Activated T-helper 1 cell treated with anti-CD3 and anti-CD28 coated beads, Interleukin-2, amount 50 U/mL, for 16 hours (primary cell): ENCODE measurements at regions not wholly inside any gene's neighbourhood (a gene's known extent, or its start where the extent isn't known, plus 50 kb on each side); places are given as distances from the start of the nearest gene placed in this dataset.

Experiments used
- DNase-seq, 2 donors: peaks; one replicate each; pipeline ENCODE4 v3.0.0-alpha.2; 2020; ENCODE audit warnings: low read depth in 1 of 2, low spot score in 1 of 2

DNA sequence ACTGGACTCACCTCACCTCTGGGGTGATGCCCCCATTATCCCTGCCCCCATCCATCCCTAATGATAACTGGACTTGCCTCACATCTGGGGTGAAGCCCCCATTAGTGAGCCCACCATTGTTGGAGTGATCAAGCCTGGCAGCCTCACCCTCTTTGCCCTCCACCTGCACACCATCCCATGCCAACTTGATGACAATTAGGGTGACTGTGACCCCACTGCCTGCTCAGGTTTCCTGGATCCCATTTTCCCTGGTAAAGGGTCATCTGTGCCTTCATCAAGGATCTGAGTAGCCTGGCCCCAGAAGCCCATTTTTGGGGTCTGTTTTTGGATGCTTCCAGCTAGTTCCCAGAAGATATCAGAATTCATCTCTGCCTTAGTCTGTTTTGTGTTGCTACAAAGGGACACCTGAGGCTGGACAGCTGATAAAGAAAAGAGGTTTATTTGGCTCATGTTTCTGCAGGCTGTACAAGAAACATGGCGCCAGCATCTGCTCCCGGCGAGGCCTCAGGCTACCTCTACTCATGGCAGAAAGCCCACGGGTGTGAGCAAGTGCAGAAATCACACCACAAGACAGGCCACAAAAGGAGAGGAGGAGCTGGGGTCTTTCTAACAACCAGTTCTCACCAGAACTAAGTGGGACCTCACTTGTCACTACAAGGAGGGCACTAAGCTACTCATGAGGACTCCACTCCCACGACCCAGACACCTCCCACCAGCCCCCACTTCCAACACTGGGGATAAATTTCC, 196.4 kb upstream of the TWIST2 start:
- no peak for DNase-seq

DNA sequence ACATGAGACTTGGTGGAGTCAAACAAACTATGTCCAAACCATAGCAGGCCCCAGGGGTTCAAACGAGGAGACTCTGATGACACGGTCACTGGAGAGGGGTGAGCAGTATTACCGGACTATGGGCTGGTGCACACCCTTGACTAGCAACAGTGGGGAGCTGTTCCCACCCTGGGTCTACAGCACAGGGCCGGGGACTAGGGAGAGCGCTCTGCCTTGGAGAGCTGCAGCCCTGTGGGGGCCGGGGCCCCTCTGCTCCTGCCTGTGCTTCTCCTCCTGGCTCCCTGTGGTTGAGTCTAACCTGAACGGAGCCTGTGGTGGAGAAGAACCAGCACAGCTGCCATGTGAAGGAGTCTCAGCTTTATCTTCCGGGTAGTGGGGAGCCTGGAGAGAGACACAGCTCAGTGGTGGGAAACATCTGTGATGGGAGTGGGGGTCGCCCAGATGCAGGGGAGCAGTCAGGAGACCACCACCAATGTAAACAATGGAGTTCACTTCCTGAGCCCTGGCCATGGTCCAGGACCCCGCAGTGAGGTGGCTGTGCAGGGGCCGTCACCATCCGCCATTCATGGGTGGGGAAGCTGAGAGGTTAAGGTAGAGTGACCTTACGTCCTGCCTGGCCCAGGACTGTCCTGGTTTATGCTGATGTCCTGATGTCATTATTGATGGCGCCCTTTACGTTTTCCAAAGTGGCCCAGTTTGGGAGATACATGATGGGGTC, 195.7 kb upstream of the TWIST2 start:
- no peak for DNase-seq

DNA sequence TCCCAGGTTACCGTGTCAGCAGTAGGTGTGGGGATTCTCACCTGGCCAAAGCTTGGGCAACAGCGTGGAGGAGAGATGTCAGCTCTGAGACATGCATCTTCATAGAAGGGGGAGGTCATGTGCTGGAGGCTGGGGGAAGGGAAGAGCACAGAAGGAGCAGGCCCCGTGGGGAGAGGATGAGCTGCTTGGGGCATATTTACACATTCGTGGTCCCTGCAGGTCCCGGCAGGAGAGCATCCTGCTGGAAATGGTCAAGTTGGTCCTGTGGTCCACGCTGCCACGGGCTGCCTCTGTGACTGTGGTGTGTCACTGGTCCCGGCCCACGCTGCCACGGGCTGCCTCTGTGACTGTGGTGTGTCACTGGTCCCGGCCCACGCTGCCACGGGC, 195.1 kb upstream of the TWIST2 start:
- no peak for DNase-seq

DNA sequence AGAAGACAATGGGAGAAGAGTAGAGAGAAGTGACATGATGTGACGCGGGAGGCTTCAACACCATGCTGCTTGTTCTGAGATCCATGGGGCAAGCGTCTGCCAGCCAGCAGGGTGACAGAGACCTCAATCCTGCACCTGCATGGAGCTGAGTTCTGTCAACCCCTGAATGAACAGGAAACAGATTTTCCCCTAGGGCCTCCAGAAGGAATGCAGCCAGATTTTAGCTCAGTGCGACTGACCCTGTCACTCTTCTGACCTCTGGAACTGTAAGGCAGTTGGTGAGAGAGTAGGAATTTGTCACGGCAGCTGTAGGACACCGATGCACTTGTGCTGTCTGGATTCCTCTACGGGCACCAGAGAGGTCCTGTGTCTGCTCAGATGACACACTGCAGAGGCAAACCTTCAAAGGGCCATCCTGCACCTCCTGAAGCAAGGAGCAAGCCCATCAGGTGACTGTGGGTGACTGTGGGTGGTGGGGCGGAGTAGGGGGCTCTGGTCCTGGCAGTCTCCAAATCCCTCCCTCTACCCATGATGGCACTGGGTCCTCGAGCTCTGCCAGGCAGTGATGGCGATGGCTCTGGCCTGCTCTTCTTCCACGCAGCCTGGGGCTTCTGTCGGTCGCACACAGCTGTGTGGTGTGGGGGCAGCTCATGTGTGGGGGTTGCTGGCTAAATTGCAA, 194.3 kb upstream of the TWIST2 start:
- DNase-seq = no peak

DNA sequence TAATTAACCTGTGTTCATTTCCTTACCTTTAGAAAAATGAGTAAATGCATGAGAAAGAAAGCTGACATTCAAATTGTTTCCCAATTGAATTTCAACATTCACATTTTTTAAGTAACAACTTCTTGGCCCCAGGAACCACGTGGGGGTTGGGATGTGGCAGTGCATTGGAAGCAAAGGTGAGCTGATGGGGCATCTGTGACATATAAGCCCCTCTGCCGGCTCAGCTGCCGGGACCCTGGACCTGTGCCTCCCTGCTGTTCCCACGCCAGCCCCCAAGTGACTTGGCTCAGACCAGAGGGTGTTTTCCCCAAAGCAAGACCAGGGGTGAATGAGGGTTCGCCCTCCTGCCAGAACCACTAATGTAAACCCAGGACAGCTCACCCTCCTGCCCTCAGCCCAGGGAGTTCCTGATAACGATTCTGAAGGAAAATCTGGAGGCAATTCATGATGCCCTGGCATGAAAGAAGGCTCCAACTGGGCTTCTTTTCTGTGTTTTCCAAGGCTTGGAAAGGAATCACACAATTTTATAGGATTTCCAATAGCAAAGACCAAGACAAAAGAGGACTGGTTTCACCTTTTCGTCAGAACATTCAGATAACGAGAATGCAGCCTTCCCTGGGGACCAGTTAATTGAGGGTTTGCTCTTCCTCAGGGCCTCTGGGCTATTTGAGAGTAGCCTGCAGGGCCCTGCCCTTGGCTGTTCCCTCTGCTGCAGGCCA, 193.2 kb upstream of the TWIST2 start:
- DNase-seq = no peak

DNA sequence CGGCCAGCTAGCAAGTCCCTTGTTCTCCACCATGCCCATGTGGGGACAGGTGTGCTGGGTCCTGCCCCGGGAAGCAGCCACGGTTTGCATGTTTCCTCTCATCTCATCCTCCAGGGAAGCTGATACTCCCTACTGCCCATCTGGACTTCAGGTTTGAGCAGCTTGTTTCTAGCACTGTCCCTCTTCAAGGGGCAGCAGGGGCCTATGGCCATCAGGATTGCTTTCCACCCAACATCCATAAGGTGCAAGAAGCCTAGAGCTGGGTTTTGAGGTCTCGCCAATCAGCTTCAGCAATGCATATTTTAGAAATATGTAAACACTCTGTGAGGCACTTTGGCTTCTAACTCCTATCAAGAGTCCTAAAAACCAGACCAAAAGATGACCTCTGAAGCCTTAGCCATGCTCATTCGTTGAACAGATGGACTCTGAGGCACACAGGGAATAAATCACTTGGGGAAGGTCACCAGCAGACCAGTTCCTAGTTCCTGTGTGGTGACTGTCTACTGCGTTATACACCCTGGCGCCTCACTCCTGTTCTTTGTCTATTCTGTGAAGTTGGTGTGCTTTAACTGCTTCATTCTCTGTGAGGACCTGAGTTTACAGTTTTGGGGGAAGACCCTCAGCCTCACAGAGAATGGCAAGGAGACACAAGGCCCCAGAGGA, 192.6 kb upstream of the TWIST2 start:
- no peak for DNase-seq

DNA sequence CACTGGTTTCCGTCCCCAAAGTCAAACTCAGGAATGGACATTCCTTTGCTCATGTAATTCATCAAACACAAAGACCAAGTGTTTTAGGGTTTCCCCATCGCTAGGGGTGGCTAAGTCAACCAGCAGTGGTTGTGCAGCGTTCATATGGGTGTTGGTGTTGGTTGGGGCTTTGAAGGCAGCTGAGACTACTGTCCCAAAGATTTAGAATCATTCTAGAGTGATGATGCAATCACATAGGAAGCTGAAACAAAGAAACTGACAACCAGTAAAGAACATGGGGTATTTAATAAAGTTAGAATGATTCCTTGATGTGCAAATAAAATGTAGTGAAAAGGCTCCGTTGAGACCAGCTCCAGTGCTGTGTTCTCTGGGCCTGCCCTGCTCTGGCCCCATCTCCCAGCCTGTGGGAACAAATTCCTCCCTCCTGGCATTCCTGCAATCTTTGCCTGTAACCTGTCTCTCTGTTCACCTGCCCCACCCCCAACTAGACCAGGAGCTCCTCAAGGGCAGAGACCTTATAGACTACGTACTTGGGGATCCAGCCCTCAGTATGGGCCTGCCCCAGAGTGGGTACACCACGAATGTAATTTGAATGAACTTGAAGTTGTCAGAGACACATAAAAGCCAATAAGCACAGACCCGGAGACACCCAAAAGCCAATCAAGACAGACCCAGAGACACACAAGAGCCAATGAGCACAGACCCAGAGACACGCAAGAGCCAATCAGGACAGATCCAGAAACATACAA, 191.7 kb upstream of the TWIST2 start:
- no peak for DNase-seq

DNA sequence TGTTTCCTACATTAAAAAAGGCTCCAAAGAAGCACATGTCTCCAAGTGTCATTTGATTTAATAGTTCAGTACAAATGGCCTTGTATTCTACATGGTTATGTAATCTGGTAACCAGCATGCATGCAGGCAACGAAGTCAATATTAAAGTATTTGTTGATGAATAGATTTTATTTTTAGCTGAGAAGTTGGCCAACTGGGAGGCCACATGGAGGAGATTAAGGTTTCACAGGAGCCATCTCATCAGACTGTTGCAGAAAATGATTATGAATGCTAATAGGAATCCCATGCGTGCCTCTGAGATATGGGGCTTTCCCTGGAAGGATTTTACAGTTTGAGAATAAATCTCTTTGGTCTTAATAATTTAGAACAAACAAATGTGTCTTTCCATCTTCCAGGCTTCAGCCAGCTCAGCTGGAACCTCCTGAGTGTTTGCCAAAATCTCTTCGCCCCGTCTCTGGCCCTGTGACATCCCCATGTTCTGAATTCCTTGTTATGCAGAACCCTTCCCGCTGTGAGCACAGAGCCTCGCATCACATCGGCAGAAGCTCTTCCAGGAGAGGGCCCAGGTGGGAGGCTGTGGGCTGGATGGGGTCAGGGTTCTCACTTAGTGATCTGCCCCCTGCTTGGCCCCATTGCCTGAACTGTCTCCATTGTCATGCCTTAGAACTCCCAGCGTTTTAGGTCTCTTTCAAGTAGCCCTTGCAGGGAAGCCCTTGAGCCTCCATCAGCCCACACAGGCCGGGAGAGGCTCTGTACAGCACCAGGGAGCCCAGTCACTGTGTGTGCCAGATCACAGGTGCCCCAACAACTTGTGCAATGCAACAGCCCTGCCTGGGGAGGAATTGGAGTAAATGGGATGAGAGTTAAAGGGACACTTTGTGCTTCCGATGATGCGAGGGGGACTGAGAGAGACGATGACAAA, 190.5 kb upstream of the TWIST2 start:
- no peak for DNase-seq

DNA sequence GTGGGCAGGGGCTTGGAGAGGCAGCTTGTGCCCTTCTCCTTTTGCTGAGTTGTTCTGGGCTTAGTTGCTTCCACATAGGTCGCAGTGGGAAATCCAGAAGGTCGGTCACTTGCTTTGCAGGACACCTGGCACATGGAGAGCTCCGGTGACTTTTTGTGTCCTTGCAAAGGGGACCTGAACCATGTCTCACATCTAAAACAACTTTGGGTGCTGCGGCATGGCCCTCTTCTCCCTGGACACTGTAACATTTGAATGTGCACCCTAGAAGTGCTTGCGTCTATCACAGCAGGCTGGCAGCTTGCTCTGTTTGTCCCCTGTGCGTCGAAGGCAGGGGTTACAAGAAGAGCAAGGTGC, 189.9 kb upstream of the TWIST2 start:
- no peak for DNase-seq

DNA sequence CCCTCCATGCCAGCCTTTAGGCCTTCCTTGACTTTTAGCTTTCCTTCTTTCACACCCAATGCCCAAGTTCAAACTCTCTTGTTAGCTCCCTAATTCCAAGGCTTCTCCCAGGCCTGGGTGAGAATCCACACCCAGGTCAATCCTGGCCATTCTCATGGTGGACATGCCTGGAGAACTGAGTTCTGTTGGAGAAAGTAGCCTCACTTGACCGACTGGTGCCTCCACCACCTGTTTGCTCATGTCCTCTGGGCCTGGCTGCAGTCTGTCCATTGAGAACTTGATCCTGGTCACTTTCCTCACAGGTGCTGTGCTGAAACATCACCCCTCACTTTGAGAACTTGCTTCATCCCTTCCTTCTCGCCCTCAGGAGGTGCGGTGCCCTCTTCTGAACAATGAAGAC, 189.1 kb upstream of the TWIST2 start:
- no peak for DNase-seq

DNA sequence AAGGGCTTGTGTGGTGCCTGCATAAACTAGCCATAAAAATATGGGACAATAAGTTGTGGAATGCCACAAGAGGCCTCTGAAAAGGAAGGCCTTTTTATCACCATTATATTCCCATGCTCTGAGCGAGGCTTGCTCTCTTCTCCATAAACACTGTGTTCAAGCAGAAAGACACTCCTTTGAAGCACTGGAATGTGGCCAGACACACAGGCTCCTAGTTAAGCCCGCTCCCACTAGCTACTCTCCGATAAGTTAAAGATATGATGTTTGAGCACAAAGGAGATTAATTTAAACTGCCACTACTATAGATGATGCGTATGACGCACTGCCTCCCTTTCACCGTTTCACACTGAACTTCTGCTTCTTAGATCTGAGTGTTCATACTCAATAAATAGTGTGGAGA, 188.7 kb upstream of the TWIST2 start:
- DNase-seq = no peak

DNA sequence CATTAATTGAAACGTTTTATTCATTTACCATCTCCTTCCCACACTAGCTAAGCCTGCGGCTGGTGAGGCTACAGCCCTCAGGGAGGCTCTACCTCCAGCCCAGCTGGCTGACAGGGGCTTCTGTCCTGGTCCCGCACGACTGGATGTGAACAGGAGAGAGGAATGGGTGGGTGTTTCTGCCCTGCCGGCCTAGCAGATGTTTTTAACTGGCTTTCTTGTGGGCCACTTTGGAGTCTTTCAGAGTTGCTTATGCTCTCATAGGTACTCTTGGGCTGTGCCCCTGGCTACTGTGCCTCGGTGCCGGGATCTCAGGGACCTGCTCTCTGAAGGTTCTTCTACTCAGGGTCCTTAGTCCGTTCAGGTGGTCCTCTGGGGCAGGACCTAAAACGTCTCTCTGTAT, 184.3 kb upstream of the TWIST2 start:
- no peak for DNase-seq

DNA sequence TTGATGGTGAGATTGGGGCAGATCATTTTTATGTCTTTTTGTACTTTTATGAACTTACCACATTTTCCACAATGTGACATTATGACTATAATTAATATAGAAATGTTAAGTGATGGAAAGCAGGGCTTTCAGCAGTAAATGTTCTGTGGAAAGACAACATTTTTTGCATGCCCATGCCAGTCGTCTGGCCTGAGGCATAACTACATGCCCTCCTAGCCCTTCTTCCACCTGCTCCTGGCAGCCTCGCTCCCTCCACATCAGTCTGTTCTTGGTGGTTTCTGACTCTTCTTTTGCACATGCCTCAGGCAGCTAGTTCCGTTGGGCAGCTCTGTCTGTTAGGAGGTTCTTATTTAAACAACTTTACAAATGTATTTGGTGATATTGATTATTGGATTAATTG, 182.0 kb upstream of the TWIST2 start:
- DNase-seq = no peak

DNA sequence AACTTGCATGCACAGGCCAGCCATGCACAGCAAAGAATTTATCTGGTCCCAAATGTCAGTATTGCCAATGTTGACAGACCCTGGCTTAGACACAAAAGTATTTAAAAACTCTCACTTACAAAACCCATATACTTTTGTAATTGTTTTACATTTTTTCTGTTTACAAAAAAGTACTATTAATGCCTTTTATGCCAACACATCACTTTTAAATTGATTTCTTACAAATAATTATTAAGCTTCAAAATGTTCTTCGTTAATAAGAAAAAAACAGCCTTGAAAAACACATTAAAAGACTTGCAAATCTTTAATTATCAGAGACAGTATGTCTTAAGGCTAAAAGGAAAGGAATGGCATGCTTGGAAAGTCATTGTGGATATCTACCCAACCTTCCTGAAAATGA, 181.3 kb upstream of the TWIST2 start:
- DNase-seq = no peak

DNA sequence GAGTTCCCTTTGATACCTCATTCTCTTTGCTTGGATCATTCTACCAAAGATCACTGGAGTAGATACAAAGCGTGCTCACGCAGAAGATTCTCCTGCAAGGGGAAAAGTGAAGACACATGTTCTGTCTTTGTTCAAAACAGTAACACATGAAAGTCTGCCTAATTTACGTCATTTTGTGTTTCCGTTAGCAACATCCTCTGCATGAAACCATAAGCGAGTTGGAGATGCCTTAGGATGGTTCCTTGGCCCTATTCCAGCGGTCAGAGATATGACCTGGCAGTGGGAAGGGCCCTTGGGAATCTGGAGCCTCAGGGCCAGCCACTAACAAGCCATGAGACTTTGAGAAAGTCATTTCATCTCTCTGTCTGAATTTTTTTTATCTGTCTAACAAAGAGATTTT, 180.9 kb upstream of the TWIST2 start:
- no peak for DNase-seq

DNA sequence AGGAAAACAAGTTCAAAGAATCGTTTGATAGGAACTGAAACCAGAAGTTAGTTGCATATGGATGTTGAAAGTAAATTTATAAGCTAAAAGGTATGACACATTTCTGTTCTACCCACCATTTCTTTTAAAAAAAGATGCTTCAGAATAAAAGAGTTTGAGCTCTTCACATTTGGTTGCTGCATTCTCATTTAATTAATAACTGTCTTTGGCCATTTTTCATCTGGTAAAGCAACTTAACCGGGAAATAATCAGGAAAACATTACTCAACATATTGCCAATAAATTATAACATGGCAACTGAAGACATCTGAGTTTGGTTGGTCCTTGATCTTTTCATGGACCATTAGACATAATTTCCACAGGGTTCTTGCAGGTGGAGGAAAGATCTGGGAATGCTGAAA, 180.2 kb upstream of the TWIST2 start:
- DNase-seq = no peak

DNA sequence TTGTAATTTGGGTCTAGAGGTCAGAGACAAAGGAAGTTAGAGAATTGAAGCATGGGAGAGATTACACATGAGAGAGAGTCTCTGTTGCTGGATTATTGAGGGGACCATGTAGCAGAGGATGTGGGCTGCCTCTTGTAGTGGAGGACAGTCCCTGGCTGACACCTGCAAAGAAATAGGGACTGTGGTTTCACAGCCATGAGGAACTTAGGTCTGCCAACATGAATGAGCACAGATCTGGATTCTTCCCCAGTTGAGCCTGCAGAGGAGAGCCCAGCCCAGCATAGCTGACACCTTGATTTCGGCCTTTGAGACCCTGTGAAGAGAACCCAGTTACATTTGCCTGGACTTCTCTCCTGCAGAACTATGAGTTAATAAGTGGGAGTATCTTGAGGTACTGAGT, 179.5 kb upstream of the TWIST2 start:
- no peak for DNase-seq

DNA sequence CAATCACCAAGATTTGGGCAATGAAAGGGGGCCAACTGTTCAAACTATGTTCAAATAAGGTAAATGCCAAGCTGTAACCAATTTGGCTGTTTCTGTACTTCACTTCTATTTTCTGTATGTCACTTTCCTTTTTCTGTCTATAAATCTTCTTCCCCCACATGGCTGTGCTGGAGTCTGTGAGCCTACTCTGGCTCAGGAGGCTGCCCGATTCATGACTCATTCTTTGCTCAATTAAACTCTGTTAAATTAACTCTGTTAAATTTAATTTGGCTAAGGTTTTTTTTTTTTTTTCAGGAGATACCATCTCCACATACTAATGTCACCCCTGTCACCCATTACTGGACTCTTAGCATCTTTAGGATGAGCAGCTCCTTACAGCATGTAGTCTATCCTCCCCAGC, 178.8 kb upstream of the TWIST2 start:
- DNase-seq = no peak

DNA sequence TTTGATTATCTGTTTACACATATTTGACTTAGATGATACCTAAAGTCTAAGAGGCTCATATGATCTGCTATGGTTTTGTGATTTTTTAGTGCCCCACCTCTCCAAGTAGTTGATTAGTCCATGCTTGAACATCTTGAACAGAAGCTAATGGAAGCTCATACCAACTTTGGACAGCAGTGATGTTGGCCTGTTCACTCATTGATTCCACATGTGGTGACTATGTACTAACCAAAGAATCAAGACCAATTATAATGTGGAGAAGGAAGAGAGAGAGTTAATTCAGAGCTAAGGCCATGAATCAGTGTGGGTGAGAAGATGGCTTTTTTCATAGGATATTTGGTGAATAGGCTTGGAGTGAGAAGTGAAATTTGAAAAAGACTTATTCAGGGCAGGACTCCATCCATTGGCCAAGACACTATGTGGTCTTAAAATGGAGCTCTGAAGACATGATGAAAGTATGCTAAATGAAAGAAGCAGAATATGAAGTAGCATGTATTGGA, 178.3 kb upstream of the TWIST2 start:
- DNase-seq = no peak
